GM18870 (cell line): ENCODE measurements at regions not wholly inside any gene's neighbourhood (a gene's known extent, or its start where the extent isn't known, plus 50 kb on each side); places are given as distances from the start of the nearest gene placed in this dataset.

Experiments
- ATAC-seq: cut with Tn5 transposase; IDR thresholded peaks from one replicate; pipeline ENCODE4 v1.9.1; 2021; ENCODE audit warnings: moderate library complexity; ENCODE audit not compliant: unreplicated experiment

DNA sequence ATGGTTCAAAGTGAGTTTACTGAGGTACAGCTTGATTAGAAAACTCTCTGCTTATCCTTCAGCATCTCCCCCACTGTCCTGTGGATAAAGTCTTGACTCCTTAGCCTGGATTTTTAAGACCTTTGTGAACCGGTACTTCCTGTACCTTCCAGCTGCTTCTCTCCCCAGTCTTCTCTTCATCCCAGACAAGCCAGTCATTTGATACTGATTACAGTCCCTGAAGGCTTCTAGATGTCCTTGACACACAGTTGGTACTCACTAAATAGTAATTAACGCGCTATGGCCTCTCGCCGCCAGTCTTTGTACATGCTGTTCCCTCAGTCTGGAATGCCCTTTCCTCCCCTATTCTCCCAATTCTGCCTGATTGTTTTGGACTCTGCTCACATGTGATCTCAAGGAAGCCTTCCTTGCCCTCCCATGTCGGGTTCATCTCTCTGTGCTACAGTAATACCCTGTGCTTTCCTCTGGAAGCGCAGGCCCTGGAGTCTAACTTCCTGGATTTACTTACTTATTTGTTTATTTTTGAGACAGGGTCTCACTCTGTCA is 50.6 kb upstream of the PTGR2 start:
- ATAC-seq = no peak

GRCh38 chr14:73797543-73798265 is 53.9 kb upstream of the PTGR2 start:
- no peak for ATAC-seq

- ATAC-seq = no peak
Observed at GRCh38 chr14:73796893-73797542, 54.6 kb upstream of the PTGR2 start.

DNA sequence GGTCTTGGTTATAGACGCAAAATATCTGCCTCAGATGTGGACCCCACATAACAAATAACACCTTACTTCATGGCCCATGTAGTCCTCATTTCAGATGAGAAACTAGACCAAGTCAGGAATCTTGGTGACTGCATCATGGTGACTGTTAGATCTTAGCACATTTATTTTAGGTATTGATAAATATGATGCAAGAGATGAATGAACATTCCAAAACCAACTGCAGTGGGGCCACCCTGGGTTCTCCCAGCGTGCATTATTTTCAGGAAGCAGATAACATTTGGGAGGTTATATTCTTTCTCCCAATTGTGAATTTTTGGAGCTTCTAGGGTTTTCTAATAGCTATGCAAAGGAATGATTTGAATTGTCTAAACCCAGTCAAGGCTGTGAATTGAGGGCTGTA is 55.2 kb upstream of the PTGR2 start:
- ATAC-seq = no peak

- no peak for ATAC-seq
Observed at GRCh38 chr14:73795974-73796373, 55.7 kb upstream of the PTGR2 start.

DNA sequence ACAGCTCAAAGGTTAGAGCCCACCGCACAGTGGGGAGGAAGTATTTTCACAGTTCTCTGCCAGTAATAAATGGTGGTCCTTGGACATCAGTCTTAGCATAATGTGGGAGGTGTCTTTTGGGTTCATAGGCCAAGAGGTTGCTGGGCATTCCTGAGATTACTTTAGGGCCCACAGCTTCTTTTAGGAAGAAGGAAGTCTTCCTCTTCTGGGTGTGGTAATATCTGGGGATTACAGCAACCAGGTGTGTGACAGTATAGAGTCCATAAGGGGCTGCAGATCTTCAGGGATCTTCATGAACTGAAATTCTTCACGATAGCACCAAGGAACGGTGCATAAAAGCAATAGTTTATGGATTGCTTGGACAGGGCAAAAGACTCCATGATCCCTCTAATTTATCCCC is 56.2 kb upstream of the PTGR2 start:
- no peak for ATAC-seq

GRCh38 chr14:73794146-73794545 is 57.5 kb upstream of the PTGR2 start:
- ATAC-seq = no peak

GRCh38 chr14:73792481-73792880 is 59.1 kb upstream of the PTGR2 start:
- ATAC-seq = no peak

DNA sequence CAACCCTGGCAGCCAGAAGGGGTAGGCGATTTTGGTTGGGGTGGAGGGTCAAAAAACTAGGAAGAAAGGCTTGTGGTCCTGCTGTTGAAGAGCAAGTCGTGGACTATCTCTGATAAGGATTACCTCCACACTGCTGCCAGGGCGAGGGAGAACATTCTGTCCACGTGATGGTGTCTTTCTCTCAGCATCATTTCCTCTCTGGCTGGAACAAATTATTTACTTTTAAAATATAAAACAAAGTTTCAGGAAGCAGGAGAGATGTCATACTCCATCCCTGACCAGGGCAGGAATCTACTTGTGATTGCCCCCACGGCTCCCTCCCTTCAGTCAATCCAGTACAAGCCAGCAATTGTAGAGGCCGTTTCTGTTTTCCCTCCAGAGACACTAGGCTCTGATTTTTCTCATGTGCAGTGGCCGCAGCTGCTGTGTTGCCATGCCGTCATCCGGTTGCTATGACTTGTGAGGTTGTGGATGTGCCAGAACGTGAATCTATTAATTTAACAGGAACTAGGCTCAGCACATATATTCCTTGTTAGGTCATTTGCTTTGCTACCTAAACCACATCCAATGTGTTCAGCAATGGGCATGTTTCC is 61.5 kb upstream of the PTGR2 start:
- ATAC-seq = no peak

DNA sequence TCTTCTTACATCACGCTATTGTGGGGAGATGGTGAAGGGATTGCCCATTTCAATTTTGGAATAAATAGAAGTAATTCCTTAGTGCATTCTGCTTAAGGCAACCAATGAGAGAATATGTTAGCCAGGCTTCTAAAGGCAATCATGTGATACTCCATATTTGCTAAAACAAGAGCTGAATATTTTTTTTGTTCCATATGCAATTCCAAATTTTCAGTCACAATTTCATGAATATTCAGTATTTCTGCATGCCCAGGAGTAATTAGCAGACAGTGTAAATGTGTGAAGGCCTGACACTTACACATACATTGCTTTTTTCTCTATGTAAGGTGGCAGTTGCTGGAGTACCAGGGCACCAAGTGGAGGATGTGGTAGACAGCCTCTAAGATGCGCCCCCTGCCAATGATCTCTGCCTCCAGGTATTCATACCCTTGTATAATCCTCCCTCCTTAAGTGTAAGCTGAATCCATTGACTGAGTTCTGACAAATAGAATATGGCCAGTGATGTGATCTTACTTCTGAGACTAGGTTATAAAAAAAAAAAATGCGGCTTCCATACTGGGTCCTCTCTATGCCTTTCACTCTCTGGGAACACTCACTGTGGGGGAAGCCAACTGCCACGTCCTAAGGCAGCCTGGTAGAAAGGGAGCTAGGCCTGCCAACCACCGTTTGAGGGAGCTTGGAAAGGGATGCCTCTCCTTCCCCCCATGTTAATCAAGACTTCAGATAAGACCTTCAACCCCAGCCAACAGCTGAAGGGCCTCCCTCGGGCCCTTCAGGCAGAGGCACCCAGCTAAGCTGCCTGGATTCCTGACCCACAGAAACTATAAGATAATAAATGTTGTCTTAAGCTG is 62.7 kb upstream of the PTGR2 start:
- no peak for ATAC-seq

DNA sequence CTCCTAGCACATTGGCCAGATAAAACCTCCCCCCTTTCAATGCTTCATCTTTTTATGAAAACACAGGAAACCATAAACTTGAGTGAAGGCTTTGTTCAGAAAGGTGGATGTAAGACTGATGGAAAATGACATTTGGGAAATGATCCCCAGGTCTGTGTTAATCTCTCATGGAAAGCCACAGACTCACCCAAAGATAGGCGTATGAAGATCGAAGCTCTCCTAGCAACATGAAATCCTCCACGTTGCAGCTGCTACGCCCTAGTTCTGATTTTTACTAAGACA is 63.4 kb upstream of the PTGR2 start:
- ATAC-seq = no peak

- no peak for ATAC-seq
Observed at GRCh38 chr14:73787486-73788316, 63.9 kb upstream of the PTGR2 start.

DNA sequence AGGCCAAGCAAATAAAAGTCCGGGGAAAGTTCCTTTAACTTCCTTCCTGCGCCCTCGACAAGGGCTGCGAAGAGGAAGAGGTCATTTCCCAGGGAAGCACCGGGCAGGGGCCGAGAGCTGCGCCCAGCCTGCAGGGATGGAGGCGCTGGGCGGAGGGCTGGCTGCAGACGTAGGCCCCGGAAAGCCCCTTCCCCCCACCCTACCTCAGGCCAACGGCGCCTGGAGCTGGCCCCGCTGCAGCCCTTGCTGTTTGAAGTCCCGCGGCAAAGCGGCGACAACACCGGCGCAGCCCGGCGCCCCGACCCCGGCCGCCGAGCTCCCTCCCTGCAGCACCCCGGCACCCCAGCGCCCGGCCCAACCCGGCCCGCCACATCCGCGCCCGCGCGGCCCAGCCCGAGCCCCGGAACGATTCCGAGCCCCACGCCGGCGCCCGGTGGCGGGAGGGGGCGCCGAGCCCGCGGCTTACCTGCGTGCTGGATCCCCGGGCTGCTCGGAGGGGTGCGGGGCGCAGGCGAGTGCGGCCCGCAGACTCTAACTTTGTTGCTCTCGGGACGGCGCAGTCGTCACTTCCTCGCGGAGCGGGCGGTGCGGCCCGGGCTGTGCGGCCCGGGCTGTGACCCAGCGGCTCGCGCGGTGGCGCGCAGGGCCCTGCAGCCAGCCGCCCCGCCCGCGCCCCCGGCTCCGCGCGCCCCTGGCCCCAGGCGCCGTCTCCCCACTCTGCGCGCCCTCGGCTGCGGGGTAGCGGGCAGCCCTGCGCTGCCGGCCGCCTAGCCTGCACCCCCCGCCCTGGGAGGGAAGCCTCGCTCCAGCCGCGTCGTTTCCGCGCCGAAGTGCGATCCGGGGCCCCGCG is 64.8 kb upstream of the PTGR2 start:
- ATAC-seq = no peak

DNA sequence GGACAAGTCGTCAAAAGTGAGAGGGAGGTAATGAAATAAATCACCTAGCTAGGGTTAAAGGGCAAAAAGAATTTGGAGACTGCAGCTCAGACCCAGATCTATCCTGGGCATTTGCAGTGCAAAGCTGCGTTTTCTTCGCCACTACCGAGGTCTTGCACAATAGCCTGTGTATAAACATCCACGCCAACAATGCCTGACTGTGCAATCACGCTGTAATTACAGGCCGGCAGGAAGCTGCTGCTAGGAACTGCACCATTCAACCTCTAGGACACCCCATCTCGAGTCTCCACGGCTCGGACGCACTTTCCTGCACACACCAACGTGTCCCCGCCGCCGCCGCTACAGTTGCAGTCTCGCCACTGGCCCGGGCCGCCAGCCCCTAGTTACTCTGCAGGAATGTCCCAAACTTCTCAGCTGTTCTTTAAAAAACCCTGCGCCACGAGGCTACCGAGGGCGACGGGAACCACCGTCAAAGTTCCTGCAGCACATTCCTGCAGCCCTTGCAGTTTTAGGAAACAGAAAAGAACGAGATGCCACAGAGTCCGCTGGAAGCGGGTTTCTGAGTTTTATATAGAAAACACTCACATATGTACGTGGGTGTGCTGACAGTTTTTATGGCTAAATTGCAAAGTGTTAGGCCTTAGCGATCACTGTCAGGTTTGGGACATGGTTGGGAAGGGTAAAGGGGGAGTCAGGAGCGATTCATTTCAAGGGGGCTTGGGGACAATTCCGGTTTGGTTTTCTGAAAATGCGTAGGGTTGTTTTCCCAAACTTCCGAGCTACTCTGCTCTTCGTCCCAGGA is 65.6 kb upstream of the PTGR2 start:
- no peak for ATAC-seq

- no peak for ATAC-seq
Observed at GRCh38 chr14:73785336-73785833, 66.2 kb upstream of the PTGR2 start.

DNA sequence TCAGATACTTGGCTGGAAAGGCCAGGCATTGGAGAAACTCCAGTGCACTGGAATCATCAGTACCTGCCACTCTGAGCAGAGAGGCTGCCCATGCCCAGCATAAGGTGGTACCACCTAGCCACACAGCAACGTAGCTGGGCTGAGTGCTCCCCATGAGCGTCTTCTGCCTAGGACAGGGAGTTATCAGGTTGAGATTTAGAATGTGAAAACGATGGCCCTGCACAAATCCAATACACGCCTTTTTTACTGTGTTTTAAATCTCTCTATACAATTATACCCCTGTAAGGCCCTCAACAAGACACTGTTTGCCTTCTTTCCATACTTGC is 66.7 kb upstream of the PTGR2 start:
- ATAC-seq = no peak

- no peak for ATAC-seq
Observed at GRCh38 chr14:73784181-73784987, 67.2 kb upstream of the PTGR2 start.

- no peak for ATAC-seq
Observed at GRCh38 chr14:73783107-73783727, 68.4 kb upstream of the PTGR2 start.
